Mesendoderm (in vitro differentiated cells): ENCODE measurements at regions not wholly inside any gene's neighbourhood (a gene's known extent, or its start where the extent isn't known, plus 50 kb on each side); places are given as distances from the start of the nearest gene placed in this dataset.
A peak's percentile ranks its signal among the peaks of the same experiment; 100 is the strongest.

Experiments
- DNase-seq: peaks from one replicate; pipeline ENCODE4 v3.0.0; 2013
- H2AK5ac ChIP-seq: 2 replicates; pipeline ENCODE4 v1.6.1; 2013; ENCODE audit warnings: low read length, inconsistent platforms
- H2BK120ac ChIP-seq: 2 replicates; pipeline ENCODE4 v1.6.1; 2013; ENCODE audit warnings: low read depth, mild to moderate bottlenecking, low read length, moderate library complexity, mixed read lengths
- H2BK15ac ChIP-seq: replicated peaks from 2 replicates; pipeline ENCODE4 v1.6.1; 2013; ENCODE audit warnings: low read depth, mild to moderate bottlenecking, moderate library complexity
- H2BK5ac ChIP-seq: 2 replicates; pipeline ENCODE4 v1.6.1; 2013; ENCODE audit warnings: low read length, inconsistent platforms
- H3K18ac ChIP-seq: 2 replicates; pipeline ENCODE4 v1.6.1; 2013; ENCODE audit warnings: mild to moderate bottlenecking, low read length, mixed read lengths
- H3K23ac ChIP-seq: one replicate; pipeline ENCODE4 v1.6.1; 2013; ENCODE audit warnings: low read length
- H3K27ac ChIP-seq: 2 replicates; pipeline ENCODE4 v1.5.1; 2013; ENCODE audit warnings: low read depth, mild to moderate bottlenecking, inconsistent platforms, low read length, moderate library complexity
- H3K27me3 ChIP-seq: 2 replicates; pipeline ENCODE4 v1.6.1; 2013; ENCODE audit warnings: low read length, control low read depth, mild to moderate bottlenecking, inconsistent platforms; ENCODE audit not compliant: insufficient read depth, poor library complexity
- H3K36me3 ChIP-seq: 2 replicates; pipeline ENCODE4 v1.6.1; 2013; ENCODE audit warnings: low read length, inconsistent platforms; ENCODE audit not compliant: control insufficient read depth, insufficient read depth
- H3K4ac ChIP-seq: one replicate; pipeline ENCODE4 v1.6.1; 2013; ENCODE audit warnings: low read depth, mild to moderate bottlenecking, low read length, moderate library complexity
- H3K4me1 ChIP-seq: 2 replicates; pipeline ENCODE4 v1.6.1; 2013; ENCODE audit warnings: low read depth, low read length, inconsistent platforms; ENCODE audit not compliant: control insufficient read depth
- H3K4me2 ChIP-seq: 2 replicates; pipeline ENCODE4 v1.6.1; 2013; ENCODE audit warnings: low read length
- H3K4me3 ChIP-seq: 2 replicates; pipeline ENCODE4 v1.5.1; 2013; ENCODE audit warnings: mild to moderate bottlenecking, low read length
- H3K56ac ChIP-seq: one replicate; pipeline ENCODE4 v1.6.1; 2013; ENCODE audit warnings: low read length
- H3K79me1 ChIP-seq: 2 replicates; pipeline ENCODE4 v1.6.1; 2013; ENCODE audit warnings: low read length, inconsistent platforms
- H3K79me2 ChIP-seq: 2 replicates; pipeline ENCODE4 v1.6.1; 2013; ENCODE audit warnings: mild to moderate bottlenecking, low read length; ENCODE audit not compliant: control insufficient read depth, insufficient read depth
- H3K9ac ChIP-seq: 2 replicates; pipeline ENCODE4 v1.6.1; 2013; ENCODE audit warnings: low read length, inconsistent platforms
- H4K5ac ChIP-seq: one replicate; pipeline ENCODE4 v1.6.1; 2013; ENCODE audit warnings: low read length
- H4K8ac ChIP-seq: one replicate; pipeline ENCODE4 v1.6.1; 2013; ENCODE audit warnings: low read depth, mild to moderate bottlenecking, control low read depth, low read length, moderate library complexity
- WGBS: extraction: QIAGEN DNeasy Blood & Tissue Kit; methylation state at CpG from one replicate; pipeline ENCODE4 v1.1.7; 2013; ENCODE audit warnings: low lambda C conversion rate, missing lambda C conversion rate; ENCODE audit not compliant: insufficient coverage; ENCODE audit errors: extremely low coverage; 5-methylcytosine and 5-hydroxymethylcytosine counted together

GRCh38 chr16:82242201-82242600 is 72.2 kb upstream of the MPHOSPH6 start:
- no peak overlapping the region for H2BK5ac ChIP-seq
- H3K79me2 ChIP-seq, result no peaks in the 10 kb centered on the region
- H2BK15ac ChIP-seq, result no peak overlapping the region

GRCh38 chr16:82241469-82242052 is 71.5 kb upstream of the MPHOSPH6 start:
- DNase-seq, result peak; percentile 46
- no peaks in the 10 kb centered on the region for H3K27me3 ChIP-seq
- no peak overlapping the region for H2BK120ac ChIP-seq
- no peak overlapping the region for H3K4me2 ChIP-seq
- H4K5ac ChIP-seq, result no peak overlapping the region
- H3K9ac ChIP-seq, result no peak overlapping the region
- no peak overlapping the region for H3K4ac ChIP-seq
- no peaks in the 10 kb centered on the region for H3K36me3 ChIP-seq
- H3K79me2 ChIP-seq, result no peaks in the 10 kb centered on the region
- no peak overlapping the region for H3K56ac ChIP-seq
- no peaks in the 10 kb centered on the region for H3K79me1 ChIP-seq
- H3K18ac ChIP-seq, result no peak overlapping the region
- H3K4me3 ChIP-seq, result no peak overlapping the region
- no peak overlapping the region for H4K8ac ChIP-seq
- no peak overlapping the region for H2BK15ac ChIP-seq
- H2BK5ac ChIP-seq, result no peak overlapping the region
- no peaks in the 10 kb centered on the region for H3K4me1 ChIP-seq
- no peak overlapping the region for H3K27ac ChIP-seq
- H3K23ac ChIP-seq, result no peak overlapping the region
- no CpG with 5 or more reads among the region's 5 CpGs for WGBS
- H2AK5ac ChIP-seq, result no peak overlapping the region

More at GRCh38 chr16:82242201-82242600, 72.2 kb upstream of the MPHOSPH6 start:
- no peaks in the 10 kb centered on the region for H3K27me3 ChIP-seq
- H3K4me2 ChIP-seq, result no peak overlapping the region
- no peak overlapping the region for H3K4ac ChIP-seq
- H3K36me3 ChIP-seq, result no peaks in the 10 kb centered on the region
- DNase-seq, result no peak
- WGBS, result no CpG with 5 or more reads among the region's 9 CpGs
- no peak overlapping the region for H4K8ac ChIP-seq
- no peak overlapping the region for H2BK120ac ChIP-seq
- no peak overlapping the region for H3K9ac ChIP-seq
- H2AK5ac ChIP-seq, result no peak overlapping the region
- H3K4me1 ChIP-seq, result no peaks in the 10 kb centered on the region
- no peak overlapping the region for H3K23ac ChIP-seq
- H4K5ac ChIP-seq, result no peak overlapping the region
- no peak overlapping the region for H3K27ac ChIP-seq
- no peak overlapping the region for H3K56ac ChIP-seq
- H3K18ac ChIP-seq, result peak overlapping the region; percentile 28
- H3K79me1 ChIP-seq, result no peaks in the 10 kb centered on the region
- no peak overlapping the region for H3K4me3 ChIP-seq

- no peak overlapping the region for H2BK120ac ChIP-seq
- H3K18ac ChIP-seq, result no peak overlapping the region
- H4K8ac ChIP-seq, result no peak overlapping the region
- H3K4ac ChIP-seq, result no peak overlapping the region
- DNase-seq, result no peak
- no peak overlapping the region for H3K23ac ChIP-seq
- no peak overlapping the region for H3K4me2 ChIP-seq
- H3K4me1 ChIP-seq, result no peaks in the 10 kb centered on the region
- H3K79me2 ChIP-seq, result no peaks in the 10 kb centered on the region
- H2AK5ac ChIP-seq, result no peak overlapping the region
- no peak overlapping the region for H3K9ac ChIP-seq
- H3K27ac ChIP-seq, result no peak overlapping the region
- H2BK5ac ChIP-seq, result no peak overlapping the region
- H3K36me3 ChIP-seq, result no peaks in the 10 kb centered on the region
- H3K27me3 ChIP-seq, result no peaks in the 10 kb centered on the region
- no peaks in the 10 kb centered on the region for H3K79me1 ChIP-seq
- no peak overlapping the region for H3K56ac ChIP-seq
- H2BK15ac ChIP-seq, result no peak overlapping the region
- H3K4me3 ChIP-seq, result no peak overlapping the region
- WGBS, result no CpG with 5 or more reads among the region's 2 CpGs
- no peak overlapping the region for H4K5ac ChIP-seq
These were observed 70.1 kb upstream of the MPHOSPH6 start for GRCh38 chr16:82240111-82240510.

GRCh38 chr16:82236875-82237274 is 66.9 kb upstream of the MPHOSPH6 start:
- no peak overlapping the region for H3K23ac ChIP-seq
- H2BK15ac ChIP-seq, result no peak overlapping the region
- H4K5ac ChIP-seq, result no peak overlapping the region
- no peak overlapping the region for H3K4ac ChIP-seq
- H3K27ac ChIP-seq, result no peak overlapping the region
- H3K4me3 ChIP-seq, result no peak overlapping the region
- no peaks in the 10 kb centered on the region for H3K79me2 ChIP-seq
- no peak overlapping the region for H3K4me2 ChIP-seq
- H3K36me3 ChIP-seq, result no peaks in the 10 kb centered on the region
- no CpG with 5 or more reads among the region's 5 CpGs for WGBS
- no peak overlapping the region for H3K9ac ChIP-seq
- H3K56ac ChIP-seq, result no peak overlapping the region
- H3K4me1 ChIP-seq, result no peaks in the 10 kb centered on the region
- DNase-seq, result no peak
- no peak overlapping the region for H2AK5ac ChIP-seq
- H2BK120ac ChIP-seq, result no peak overlapping the region
- H4K8ac ChIP-seq, result no peak overlapping the region
- H3K79me1 ChIP-seq, result no peaks in the 10 kb centered on the region
- no peak overlapping the region for H3K18ac ChIP-seq
- no peak overlapping the region for H2BK5ac ChIP-seq
- no peaks in the 10 kb centered on the region for H3K27me3 ChIP-seq

- Histone ChIP-seq H3K4me3 (no peak overlapping the region), H3K27ac (no peak overlapping the region), H2BK5ac (no peak overlapping the region), H3K36me3 (no peaks in the 10 kb centered on the region), H3K4me2 (no peak overlapping the region), H4K8ac (no peak overlapping the region), H3K79me2 (no peaks in the 10 kb centered on the region), H3K18ac (no peak overlapping the region), H2AK5ac (no peak overlapping the region), H3K4me1 (no peaks in the 10 kb centered on the region), H4K5ac (no peak overlapping the region), H3K9ac (no peak overlapping the region), H3K4ac (no peak overlapping the region), H2BK15ac (no peak overlapping the region), H3K23ac (no peak overlapping the region), H3K79me1 (no peaks in the 10 kb centered on the region), H2BK120ac (no peak overlapping the region), H3K56ac (no peak overlapping the region), H3K27me3 (no peaks in the 10 kb centered on the region)
- DNase-seq, result no peak
- WGBS, result no CpG with 5 or more reads among the region's 1 CpG
These were observed 66.4 kb upstream of the MPHOSPH6 start for GRCh38 chr16:82236415-82236814.

- Histone ChIP-seq H3K4me3 (no peak overlapping the region), H2BK120ac (no peak overlapping the region), H2BK15ac (no peak overlapping the region), H3K9ac (no peak overlapping the region), H3K27me3 (no peaks in the 10 kb centered on the region), H3K56ac (no peak overlapping the region), H3K4ac (no peak overlapping the region), H3K23ac (no peak overlapping the region), H4K8ac (no peak overlapping the region), H3K79me1 (no peaks in the 10 kb centered on the region), H3K27ac (no peak overlapping the region), H3K18ac (no peak overlapping the region), H3K4me2 (no peak overlapping the region), H2AK5ac (no peak overlapping the region), H3K79me2 (no peaks in the 10 kb centered on the region), H3K4me1 (no peaks in the 10 kb centered on the region), H2BK5ac (no peak overlapping the region), H3K36me3 (no peaks in the 10 kb centered on the region), H4K5ac (no peak overlapping the region)
- DNase-seq, result no peak
- no CpG with 5 or more reads among the region's 2 CpGs for WGBS
These were observed 62.8 kb upstream of the MPHOSPH6 start for GRCh38 chr16:82232806-82233205.
